ENCODE measurements at regions not wholly inside any gene's neighbourhood (a gene's known extent, or its start where the extent isn't known, plus 50 kb on each side); places are given as distances from the start of the nearest gene placed in this dataset.

- no peak for DNase-seq
- intact Hi-C loops (cut with micrococcal nuclease), result no loop called here
- Histone ChIP-seq H3K9ac (ENCODE audit: insufficient read depth, low read length, poor library complexity, severe bottlenecking) (no peak overlapping the region), H3K4me1 (ENCODE audit: control insufficient read depth in 1 of 2, insufficient read depth in 2 of 2, low read length in 2 of 2) (no peaks in the 10 kb centered on the region), H2AFZ (ENCODE audit: insufficient read depth, low read depth, low read length, poor library complexity, severe bottlenecking) (no peak overlapping the region), H3K4me3 (replicated peaks in 1 of 3; ENCODE audit: low read depth in 2 of 3, low read length in 3 of 3) (no peak overlapping the region), H4K20me1 (ENCODE audit: insufficient read depth, low read length) (no peaks in the 10 kb centered on the region), H3K9me3 (replicated peaks in 1 of 2; ENCODE audit: control insufficient read depth in 1 of 2, insufficient read depth in 1 of 2, low read length in 2 of 2) (no peaks in the 10 kb centered on the region), H3K27ac (ENCODE audit: low read depth in 1 of 2, low read length in 2 of 2) (no peak overlapping the region), H3K36me3 (replicated peaks in 1 of 2; ENCODE audit: control insufficient read depth in 1 of 2, insufficient read depth in 2 of 2, low read length in 2 of 2) (no peaks in the 10 kb centered on the region), H3K4me2 (replicated peaks; ENCODE audit: extremely low read depth, low read length, poor library complexity, severe bottlenecking) (no peak overlapping the region), H3K27me3 (ENCODE audit: control insufficient read depth in 2 of 2, insufficient read depth in 2 of 2, low read length in 2 of 2) (no peaks in the 10 kb centered on the region), H3K79me2 (ENCODE audit: insufficient read depth, low read length) (no peaks in the 10 kb centered on the region)
- Mint-ChIP-seq H3K9me3 (no peaks in the 10 kb centered on the region), H3K4me1 (no peaks in the 10 kb centered on the region), H3K36me3 (no peaks in the 10 kb centered on the region), H3K4me3 (no peak overlapping the region), H3K27ac (no peak overlapping the region), H3K27me3 (ENCODE audit: low read depth in 3 of 3) (no peaks in the 10 kb centered on the region)
- TF ChIP-seq CTCF (IDR thresholded peaks at IDR 0.05), result no peak
- WGBS (ENCODE audit: insufficient coverage), result no CpG with 5 or more reads among the region's 1 CpG
Observed at GRCh38 chr12:83848702-83849101, 1063.9 kb downstream of the SLC6A15 start.

GRCh38 chr12:83843541-83843940, 1069.1 kb downstream of the SLC6A15 start:
- no peaks in the 10 kb centered on the region for H3K4me1 Mint-ChIP-seq
- H3K36me3 ChIP-seq (replicated peaks in 1 of 2; ENCODE audit: control insufficient read depth in 1 of 2, insufficient read depth in 2 of 2, low read length in 2 of 2), result no peaks in the 10 kb centered on the region
- no peak overlapping the region for H3K9ac ChIP-seq (ENCODE audit: insufficient read depth, low read length, poor library complexity, severe bottlenecking)
- H3K36me3 Mint-ChIP-seq, result no peaks in the 10 kb centered on the region
- no peak overlapping the region for H3K4me3 ChIP-seq (replicated peaks in 1 of 3; ENCODE audit: low read depth in 2 of 3, low read length in 3 of 3)
- intact Hi-C loops (cut with micrococcal nuclease), result no loop called here
- no CpG with 5 or more reads among the region's 2 CpGs for WGBS (ENCODE audit: insufficient coverage)
- no peak for DNase-seq
- no peak overlapping the region for H2AFZ ChIP-seq (ENCODE audit: insufficient read depth, low read depth, low read length, poor library complexity, severe bottlenecking)
- H3K27me3 ChIP-seq (ENCODE audit: control insufficient read depth in 2 of 2, insufficient read depth in 2 of 2, low read length in 2 of 2), result no peaks in the 10 kb centered on the region
- H3K79me2 ChIP-seq (ENCODE audit: insufficient read depth, low read length), result no peaks in the 10 kb centered on the region
- H3K4me1 ChIP-seq (ENCODE audit: control insufficient read depth in 1 of 2, insufficient read depth in 2 of 2, low read length in 2 of 2), result no peaks in the 10 kb centered on the region
- no peaks in the 10 kb centered on the region for H3K9me3 Mint-ChIP-seq
- H3K4me2 ChIP-seq (replicated peaks; ENCODE audit: extremely low read depth, low read length, poor library complexity, severe bottlenecking), result no peak overlapping the region
- H4K20me1 ChIP-seq (ENCODE audit: insufficient read depth, low read length), result no peaks in the 10 kb centered on the region
- no peaks in the 10 kb centered on the region for H3K9me3 ChIP-seq (replicated peaks in 1 of 2; ENCODE audit: control insufficient read depth in 1 of 2, insufficient read depth in 1 of 2, low read length in 2 of 2)
- no peak overlapping the region for H3K27ac Mint-ChIP-seq
- TF ChIP-seq CTCF (IDR thresholded peaks at IDR 0.05), result no peak
- H3K27me3 Mint-ChIP-seq (ENCODE audit: low read depth in 3 of 3), result peaks cover 0 to 2% (median 0%) of the 10 kb centered on the region in 3 donors
- no peak overlapping the region for H3K27ac ChIP-seq (ENCODE audit: low read depth in 1 of 2, low read length in 2 of 2)
- H3K4me3 Mint-ChIP-seq, result no peak overlapping the region

Data from CD14-positive monocyte (primary cell).